ENCODE measurements at regions not wholly inside any gene's neighbourhood (a gene's known extent, or its start where the extent isn't known, plus 50 kb on each side); places are given as distances from the start of the nearest gene placed in this dataset.

GRCh38 chr7:81207801-81208200, 288.9 kb upstream of the SEMA3C start:
- TF ChIP-seq, protein P1, sequence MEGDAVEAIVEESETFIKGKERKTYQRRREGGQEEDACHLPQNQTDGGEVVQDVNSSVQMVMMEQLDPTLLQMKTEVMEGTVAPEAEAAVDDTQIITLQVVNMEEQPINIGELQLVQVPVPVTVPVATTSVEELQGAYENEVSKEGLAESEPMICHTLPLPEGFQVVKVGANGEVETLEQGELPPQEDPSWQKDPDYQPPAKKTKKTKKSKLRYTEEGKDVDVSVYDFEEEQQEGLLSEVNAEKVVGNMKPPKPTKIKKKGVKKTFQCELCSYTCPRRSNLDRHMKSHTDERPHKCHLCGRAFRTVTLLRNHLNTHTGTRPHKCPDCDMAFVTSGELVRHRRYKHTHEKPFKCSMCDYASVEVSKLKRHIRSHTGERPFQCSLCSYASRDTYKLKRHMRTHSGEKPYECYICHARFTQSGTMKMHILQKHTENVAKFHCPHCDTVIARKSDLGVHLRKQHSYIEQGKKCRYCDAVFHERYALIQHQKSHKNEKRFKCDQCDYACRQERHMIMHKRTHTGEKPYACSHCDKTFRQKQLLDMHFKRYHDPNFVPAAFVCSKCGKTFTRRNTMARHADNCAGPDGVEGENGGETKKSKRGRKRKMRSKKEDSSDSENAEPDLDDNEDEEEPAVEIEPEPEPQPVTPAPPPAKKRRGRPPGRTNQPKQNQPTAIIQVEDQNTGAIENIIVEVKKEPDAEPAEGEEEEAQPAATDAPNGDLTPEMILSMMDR (IDR thresholded peaks at IDR 0.05; ENCODE audit: low read length) = no peak
- TF ChIP-seq EZH2 (IDR thresholded peaks at IDR 0.05; ENCODE audit: borderline replicate concordance, low read length) = no peak

Measured in OCI-LY1 (cell line).